HG02610 (cell line): ENCODE measurements at regions not wholly inside any gene's neighbourhood (a gene's known extent, or its start where the extent isn't known, plus 50 kb on each side); places are given as distances from the start of the nearest gene placed in this dataset.
"Not testable (repeated sequence)": the region's sequence is repeated elsewhere in the genome, so short reads cannot be mapped to it uniquely, and the experiment has no call there.

Source experiments
- ATAC-seq: cut with Tn5 transposase; IDR thresholded peaks from one replicate; pipeline ENCODE4 v1.9.1; 2021; ENCODE audit warnings: mild to moderate bottlenecking, moderate library complexity; ENCODE audit not compliant: unreplicated experiment

DNA sequence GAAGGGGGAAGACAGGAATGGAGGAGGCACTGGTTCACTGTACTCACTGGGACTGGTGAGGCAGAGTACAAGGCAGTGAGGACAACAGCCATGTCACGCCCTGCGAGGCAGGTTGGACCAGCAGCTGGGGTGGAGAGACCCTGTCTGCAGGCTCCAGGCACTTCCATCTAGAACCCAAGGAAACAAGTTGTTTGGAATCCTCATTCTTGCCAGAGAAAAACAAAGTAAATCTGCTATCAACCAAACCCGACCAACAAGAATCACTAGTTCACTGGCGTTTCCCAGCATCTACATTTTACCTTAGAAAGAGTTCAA, 98.5 kb upstream of the CDYL start:
- ATAC-seq, result no peak

DNA sequence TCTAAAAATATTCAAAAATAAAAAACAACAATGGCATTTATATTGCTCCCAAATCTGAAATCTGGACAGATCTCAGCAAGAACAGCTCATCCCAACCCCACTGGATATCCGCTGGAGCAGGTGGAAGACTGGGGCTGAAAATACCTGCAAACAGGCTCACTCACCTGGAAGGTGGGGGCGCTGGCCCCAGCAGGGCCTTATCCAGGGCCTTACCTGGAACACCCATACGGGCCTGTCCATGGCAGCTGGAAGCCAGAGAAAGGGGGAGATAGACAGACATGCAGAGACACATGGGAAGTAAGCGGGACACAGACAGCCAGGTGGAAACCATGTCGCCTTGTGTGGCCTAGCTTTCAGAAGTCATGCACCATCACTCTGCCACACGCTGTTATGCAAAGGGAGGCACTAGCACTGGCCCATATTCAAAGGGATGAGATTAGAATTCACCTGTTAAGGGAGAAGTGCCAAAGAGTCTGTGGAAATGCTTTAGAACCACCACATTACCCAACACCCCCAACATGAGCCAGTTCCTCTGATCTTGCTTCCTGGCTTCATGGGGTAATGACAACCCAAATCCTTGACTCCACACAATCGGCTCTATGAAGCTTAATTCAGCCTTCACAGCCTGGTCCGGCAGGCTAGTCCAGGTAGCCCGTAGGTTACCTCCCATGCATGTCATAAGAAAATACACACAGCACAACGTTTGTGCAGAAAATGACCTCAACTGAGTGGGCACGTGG, 99.0 kb upstream of the CDYL start:
- ATAC-seq, result no peak

DNA sequence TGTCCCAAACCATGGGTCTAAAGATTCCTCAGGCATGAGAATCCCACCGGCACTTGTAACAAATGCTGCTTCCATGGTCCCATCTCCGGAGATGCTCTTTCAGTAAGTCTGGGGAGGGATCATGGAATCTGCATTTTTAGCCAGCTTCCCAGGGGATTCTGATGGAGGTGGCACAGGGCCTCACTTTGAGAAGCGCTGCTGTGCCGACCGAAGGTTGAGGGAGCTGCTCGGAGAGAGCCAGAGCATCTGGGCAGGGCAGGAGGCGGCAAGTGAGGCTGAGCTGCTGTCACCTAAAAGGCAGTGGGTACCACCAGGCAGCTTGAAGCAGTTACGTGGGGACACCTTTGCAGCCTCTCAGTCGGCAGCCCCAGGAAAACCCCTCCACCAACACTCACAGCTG, 100.2 kb upstream of the CDYL start:
- ATAC-seq, result no peak

DNA sequence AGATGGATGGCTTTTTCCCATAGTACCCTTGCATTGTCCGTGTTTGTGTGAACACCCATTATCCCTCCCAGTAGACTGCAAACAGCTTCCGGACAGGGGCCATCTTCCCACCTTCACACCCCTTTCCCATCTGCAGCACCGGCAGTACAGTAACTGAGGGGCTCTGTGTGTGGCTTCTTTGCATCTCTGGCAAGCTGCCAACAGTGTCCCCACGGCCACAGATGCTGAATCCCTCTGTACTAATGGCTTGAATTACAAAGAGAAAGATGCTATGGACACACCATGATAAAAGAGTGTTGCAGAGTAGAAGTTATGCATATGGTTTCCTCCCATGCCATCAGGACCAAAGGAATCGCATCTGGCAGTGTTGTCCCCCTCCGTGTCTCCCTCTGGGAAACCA, 101.1 kb upstream of the CDYL start:
- no peak for ATAC-seq

DNA sequence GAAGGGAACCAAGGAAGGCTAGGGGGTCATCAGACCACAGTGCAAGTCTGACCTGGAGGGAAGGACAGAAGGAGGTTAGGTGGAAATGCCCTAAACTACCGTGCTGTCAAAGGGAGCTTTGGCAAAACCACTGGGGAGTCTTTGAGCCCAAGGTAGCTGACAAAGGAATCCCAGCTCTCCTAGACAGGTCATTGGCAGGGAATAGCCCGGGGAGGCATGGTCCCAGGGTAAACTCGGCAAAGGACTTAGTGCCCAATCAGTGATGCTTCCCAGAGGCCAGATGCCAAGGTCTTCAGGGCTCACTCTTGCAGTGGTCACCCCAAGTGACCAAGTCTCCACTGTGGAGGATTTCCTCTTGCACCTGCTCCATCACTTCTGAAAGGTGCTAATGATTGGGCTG, 102.3 kb upstream of the CDYL start:
- ATAC-seq, result no peak

DNA sequence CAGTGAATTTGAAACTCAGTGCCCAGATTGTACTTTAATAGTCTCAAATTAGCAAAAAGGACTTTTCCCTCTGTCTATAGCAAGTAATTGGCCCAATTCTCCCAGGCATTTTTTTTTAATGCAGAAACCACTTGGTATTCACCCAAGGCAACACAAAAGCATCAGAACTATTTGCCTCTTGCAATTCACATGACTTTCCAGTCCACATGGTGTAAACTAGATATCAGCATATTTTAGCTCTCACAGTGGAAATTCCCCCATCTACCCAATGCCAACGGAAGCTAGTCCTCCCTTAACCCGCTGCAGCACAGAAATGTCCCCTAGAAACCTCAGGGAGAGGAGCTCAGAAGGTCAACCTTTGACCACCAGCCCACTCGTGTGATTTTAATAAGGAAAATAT, 103.4 kb upstream of the CDYL start:
- ATAC-seq, result no peak

DNA sequence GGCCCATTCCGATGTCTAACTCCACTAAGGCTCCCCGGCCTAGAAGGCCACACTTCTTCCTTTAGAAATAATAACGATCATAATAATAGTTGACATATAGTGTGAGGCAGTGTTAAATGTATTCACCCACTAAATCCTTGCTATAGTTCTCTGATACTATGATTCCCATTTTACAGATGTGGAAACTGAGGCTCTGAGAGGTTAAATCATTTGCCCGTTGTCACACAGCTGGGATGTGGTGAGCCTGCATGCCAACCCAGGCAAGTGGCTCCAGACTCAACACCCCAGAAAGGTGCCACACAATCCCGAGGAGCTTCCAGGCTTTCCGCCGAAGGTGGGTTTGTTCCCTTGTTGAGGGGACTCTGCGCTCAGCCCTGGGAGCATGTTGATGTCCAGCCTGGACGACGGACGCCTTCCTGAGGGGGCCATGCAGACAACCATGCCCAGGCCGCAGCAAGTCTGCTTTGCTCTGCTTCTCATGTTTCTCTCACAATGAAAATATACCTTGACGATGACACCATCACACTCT, 104.6 kb upstream of the CDYL start:
- no peak for ATAC-seq

DNA sequence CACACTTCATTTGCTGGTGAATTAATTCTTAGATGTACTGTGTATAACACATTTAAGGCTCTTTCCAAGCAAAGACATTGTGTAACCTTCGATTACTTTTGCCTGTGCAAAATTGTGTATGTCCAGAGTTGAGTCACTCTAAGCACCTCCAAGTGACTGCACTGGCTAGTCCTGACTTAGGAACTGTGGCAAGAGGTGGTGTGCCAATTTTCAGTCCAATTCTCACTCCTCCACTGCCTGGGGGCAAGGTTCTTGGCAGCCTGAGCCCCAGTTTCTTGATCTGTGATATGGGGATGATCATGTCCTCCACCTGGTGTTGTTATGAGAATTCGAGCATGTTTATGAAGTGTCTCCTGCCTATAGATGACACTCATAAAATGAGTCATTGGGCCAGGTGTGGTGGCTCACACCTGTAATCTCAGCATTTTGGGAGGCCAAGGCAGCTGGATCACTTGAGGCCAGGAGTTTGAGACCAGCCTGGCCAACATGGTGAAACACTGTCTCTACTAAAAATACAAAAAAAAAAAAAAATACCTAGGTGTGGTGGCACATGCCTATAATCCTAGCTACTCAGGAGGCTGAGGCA, 105.3 kb upstream of the CDYL start:
- no peak for ATAC-seq

DNA sequence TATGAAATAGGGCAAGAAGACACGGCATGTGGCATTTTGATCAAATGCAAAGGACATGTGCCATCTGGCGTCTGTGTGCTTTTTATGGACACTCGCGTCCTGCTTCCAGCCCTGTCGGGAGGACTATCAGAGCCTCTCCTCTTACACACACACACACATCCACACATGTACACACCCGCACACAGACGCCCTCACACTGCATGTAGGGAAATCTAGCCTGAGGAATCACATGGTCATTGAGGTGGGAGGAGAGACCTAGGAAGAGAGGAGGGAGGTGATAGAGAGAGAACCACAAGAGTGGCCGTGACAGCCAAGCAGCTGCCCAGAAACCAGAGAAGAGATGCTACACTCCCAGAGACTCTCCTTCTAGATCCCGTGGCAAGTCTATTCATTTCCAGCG, 105.9 kb upstream of the CDYL start:
- no peak for ATAC-seq

DNA sequence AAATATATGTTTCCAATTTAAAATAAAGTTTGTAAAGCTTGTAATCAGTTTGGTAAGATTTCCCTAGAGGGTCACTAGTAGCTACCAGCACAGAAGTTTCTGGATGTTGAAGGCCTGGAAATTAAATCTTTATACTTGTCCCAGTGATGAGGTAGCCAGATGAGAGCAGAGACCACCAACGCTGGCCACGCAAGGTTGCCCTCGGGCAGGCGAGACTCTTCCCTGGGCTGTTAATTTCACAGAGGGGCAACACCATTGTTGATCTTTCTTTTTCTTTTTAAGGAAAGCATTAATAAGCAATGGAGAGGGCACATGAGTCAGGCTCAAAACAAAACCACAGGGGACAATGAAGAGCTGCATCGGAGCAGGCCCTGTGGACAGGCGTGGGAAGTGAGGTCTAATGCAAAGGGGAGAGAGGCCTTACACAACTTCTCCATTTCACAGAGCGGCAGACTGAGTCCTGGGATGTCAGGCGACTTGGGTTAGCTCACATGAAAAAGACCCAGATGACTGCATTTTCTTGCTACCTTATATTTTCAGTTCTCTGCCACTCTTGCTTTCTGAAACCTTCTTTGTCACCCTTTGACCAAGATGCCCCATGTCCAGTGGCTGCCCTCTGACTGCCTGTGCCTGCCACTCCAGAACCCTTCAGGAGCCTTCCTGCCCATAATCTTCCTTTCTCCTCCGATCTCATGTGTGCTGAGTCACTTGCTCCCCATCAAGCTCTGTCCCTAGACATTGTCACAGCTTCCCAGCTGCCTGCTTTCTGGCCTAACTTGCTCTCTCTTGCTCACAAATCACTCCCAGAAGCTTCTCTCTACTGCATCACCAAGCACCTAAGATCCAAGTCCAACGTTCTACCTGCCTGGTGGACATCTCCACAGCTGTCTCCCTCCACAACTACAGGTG, 107.7 kb upstream of the CDYL start:
- ATAC-seq, result no peak

DNA sequence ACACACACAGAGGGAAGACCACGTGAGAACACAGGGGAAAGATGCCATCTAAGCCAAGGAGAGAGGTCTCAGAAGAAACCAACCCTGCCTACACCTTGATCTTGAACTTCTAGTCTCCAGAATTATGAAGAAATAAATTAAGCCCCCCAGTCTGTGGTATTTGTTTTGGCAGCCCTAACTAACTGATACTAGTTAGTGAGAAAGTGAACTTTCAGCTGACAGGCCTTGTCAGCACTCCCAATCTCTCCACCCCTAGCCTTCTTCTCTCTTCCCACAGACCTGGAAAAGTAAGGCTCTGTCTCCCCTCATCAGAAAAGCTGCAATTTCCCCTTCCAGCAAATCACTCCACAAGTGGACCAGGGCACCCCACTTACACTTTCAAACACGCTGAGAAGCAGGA, 108.6 kb upstream of the CDYL start:
- ATAC-seq, result no peak

DNA sequence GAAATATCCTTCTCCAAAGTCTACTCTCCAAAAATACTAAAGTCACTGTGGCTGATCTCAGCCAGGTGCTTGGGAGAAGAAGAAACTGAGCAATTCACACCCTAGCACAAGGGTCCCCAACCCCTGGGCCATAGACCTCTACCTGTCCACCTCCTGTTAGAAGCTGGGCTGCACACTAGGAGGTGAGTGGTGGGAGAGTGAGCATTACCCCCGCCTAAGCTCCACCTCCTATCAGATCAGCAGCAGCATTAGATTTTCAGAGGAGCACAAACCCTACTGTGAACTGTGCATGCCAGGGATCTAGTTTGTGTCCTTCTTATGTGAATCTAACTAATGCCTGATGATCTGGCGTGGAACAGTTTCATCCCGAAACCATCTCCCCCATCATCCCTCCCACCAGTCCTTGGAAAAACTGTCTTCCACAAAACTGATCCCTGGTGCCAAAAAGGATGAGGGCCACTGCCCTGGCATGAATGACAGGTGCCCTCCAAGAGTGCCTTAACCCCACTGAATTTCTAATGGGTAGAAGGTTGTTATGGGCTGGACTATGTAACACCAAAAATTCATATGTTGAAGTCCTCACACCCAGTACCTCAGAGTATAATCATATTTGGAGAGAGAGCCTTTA, 109.2 kb upstream of the CDYL start:
- no peak for ATAC-seq

DNA sequence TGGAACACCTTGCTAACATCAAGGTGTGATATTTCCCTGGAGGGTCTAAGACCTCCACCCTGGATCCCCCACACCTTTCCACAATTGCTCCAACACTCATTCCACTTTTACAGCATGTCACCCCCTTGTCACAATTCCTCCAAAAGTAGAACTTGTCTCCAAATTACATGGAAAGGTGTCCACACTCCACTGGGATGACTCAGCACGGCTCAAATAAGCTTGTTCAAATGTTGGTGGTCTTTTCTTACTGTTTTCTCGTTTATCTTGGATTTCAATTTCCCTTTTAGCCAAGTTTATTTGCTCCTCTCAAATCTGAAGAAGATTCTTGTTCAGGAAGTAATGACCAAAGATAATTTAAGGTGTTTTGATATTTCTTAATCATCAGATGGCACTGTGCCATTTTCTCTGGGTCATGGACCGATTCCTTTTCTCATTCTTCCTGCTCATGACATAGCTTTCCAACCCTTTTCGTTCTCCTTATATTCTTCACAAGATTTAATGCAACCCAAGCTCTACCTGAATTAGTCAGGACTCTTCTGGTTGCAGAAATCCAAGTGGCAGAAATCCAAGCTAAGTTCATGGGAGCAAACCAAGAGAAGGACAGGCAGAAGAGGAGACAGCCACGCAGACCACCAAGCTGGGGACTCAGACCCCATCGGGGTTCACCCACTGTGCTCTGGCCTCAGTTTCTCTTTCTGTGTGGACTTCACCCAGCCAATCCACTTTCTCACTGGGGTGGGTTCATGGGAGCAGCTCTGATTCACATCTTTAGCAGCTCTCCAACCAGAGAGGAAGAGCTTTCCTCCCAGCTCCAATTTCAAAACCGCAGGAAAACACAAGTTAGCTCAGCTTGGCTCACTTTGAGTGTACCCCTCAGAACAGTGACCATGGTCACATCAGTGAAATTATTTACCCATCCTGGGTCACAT, 110.5 kb upstream of the CDYL start:
- no peak for ATAC-seq

DNA sequence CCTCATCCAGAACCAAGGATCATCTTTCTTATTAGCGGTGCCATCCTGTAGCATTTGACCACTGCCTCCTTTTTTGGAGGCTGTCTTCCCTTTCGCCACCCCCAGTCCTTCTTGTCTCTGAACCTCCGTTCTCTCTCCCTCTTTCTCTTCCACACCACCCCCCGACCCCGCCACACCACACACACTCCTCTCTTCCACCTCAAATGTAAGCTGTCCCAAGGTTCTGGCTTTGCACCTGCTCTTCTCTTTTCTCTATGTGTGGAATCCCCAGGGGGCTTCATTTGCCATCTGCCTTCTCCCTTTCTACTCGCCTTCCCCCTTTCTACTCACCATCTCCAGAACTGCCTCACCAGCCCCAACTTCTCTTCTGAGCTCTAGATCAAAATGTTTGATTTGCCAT, 111.3 kb upstream of the CDYL start:
- ATAC-seq, result no peak

DNA sequence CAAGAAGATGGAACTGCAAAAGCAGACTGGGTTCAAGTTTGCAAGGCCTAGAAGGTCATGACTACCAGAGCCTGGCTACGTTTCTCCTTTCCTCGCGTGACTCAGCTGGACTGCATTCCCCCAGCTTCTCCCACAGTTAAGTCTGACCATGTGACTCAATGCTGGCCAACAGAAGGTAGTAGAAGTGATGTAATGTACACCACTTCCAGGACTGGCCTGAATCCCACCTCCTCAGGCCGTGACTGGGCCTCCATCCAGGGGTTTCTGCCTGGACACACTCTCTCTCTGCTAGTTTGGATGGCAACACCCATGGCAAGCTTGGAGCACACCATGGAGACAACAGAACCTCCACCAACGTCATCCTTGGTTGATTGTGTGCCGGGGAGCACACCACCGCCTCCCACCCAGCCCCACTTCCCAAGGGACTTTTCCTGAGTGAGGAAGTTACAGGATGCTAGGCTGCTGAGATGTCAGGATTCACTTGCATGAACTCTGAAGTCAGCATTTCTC, 112.0 kb upstream of the CDYL start:
- ATAC-seq, result no peak

DNA sequence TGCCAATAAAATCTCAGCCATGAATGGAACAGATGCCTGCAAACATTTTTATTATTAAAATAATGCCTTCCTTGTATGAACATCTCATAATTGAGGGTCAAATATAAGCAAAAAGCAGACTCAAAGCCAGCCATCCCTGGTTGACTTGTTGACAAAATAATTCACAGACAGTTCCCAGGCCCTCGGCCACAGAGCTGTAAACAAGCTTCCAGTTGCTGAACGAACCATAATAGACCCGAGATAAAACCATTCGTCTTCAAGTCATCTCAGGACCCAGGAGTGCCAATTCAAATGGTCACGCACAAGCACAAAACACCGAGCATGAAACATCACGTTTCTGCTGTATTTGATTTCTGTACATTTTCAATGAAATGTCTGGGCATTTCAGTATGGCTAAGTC, 113.3 kb upstream of the CDYL start:
- no peak for ATAC-seq

DNA sequence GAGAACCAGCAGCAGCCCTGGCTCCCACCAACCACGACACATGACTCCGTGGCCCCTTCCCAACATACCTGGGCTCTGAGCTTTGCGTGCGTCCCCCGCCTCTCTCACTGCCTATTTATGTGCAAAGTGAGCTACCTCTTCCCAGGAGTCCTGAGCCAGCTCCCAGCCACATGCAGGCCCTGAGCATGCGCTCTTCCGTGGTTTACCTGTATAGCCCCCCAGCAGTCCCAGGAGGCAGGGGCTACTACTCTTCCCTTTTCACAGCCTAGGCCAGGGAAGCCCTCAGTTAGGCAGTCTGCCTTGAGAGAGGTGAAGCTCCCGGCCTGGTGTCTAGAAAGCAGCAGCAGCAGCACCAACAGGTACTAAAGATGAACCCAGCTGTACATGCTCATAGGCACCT, 114.8 kb upstream of the CDYL start:
- no peak for ATAC-seq

DNA sequence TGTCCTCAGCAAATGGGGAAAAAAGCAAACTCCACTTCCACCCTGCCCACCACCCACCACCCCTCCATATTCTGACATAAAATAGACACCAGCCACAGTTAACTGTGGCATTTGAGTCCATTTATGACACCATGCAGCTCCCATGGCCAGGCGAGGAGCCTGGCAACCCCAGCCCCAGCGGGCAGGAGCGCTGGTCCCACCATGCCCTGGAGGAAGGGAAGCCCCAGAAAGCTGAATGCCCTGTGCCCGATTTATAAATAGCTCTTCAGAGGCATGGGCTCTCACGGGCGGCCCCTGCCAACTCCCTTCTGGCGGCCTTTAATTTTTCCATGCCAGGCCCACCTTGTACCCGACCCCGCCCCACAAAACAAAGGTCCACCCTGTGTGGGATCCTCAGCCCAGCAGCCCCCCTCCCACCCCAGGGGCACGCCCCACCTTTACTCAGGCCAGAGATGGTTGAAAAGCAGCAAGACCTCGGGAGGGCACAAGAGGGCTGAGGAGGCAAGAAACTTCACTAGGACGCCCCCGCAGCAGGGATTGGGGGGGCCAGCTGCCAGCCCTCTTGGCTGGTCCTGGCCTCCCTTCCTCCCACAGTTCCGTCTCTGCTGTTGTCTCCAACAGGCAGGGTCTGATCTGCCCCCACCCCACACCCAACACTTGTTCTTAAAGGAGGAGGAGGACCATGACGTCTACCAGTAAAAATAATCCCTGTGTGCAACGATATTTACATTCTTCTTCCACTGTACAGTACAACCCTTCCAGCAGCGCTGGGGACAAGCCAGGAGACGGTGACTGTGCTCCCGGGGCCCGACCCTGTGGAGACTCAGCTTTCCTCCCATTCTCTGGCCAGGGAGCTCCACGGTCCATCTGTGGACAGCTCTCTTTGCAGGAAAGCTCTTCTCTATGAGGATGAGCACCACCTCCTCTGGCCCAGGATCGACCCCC, 115.6 kb upstream of the CDYL start:
- ATAC-seq, result no peak

DNA sequence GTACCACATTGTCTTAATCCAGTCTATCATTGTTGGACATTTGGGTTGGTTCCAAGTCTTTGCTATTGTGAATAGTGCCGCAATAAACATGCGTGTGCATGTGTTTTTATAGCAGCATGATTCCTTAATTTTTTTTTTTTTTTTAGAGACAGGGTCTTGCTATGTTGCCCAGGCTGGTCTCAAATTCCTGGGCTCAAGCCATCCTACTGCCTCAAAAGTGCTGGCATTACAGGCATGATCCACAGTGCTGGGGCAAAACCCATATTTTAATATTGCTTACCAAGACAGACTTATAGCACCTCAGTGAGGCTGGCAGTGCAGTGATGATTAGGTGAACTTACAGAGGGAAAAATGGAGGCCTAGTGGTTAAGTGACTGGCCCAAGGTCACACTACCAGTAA, 116.5 kb upstream of the CDYL start:
- not testable (repeated sequence) for ATAC-seq
